Right renal pelvis (tissue), 4 donors: ENCODE measurements at regions not wholly inside any gene's neighbourhood (a gene's known extent, or its start where the extent isn't known, plus 50 kb on each side); places are given as distances from the start of the nearest gene placed in this dataset.

Source experiments
- DNase-seq, 4 donors: peaks; one replicate each; pipeline ENCODE4 v3.0.0-alpha.2; 2013; ENCODE audit warnings: low read depth in 4 of 4, low spot score in 3 of 4, missing footprints in 1 of 4

DNA sequence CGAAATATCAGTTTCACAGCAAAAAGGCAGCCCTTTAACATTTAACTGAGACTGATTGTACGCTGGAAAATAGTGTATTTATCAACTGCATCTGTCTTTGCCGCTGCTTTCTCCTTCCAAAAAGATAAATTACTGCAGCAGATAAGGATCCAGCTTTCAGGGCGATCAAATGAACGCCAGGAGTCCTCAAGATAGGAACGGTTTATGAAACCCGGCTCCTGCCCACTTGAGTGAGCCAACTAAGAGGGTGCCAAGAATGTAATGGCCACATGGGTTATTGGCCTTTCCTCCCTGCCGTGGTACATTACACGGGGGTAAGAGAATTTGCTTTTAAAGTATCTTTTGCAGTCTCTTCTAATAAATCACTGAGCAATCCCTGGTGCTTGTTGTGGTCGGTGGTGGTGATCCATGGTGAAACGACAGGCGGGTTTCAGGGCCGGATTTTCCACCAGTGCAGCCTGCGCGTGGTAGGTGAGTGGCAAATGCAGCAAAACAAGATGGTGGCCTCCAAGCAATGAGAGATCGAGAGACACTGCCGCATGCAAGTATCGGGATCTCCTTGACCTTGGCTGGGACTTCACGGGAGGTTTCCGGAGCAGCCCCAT lies 67.5 kb upstream of the IRX6 start:
- DNase-seq: no peak

DNA sequence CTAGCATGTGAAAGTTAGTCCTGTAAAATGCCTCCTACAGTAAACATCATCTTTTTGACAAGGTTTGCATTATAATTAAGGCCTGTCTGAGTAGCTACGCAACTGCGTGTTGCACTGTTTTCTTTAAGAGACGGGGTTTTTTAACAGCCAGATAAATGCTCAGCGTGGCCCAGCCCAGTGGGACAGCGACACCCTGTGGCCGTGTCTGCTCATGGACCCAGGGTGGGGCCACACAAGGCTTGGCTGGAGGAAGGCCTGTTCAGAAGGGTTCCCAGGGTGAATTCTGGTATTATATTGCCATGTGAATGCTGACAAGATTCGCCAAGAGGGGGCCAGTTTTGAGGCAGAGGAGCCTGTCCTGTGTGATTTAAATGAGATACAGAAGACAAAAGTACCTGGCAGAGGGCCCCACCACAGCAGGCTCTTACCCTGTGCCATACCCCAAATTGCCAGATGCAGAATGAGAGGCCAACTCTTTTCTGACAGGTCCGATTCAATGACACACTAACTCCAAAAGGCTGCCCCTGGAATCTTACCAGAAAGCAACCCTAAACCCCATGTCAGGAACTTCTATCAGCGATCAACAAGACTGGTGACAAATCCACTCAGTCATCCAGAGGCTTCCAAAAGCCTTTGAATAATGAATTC lies 65.9 kb upstream of the IRX6 start:
- DNase-seq: peak; percentile 43 to 57 (median 52)

DNA sequence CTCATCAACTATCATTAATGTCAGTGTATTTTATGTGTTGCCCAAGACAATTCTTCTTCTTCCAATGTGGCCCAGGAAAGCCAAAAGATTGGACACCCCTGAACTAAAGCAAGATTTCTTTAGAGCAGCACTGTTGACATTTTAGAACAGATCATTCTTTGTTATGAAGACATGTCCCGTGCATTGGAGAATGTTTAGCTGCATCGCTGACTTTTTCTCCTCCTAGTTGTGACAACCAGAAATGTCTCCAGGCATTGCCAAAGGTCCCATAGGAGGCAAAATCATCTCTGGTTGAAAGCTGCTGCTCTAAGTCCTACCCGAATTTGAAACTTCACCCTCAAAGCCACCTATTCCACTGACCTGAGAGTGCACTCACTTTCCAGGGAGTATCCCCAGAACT lies 62.7 kb upstream of the IRX6 start:
- no peak for DNase-seq

DNA sequence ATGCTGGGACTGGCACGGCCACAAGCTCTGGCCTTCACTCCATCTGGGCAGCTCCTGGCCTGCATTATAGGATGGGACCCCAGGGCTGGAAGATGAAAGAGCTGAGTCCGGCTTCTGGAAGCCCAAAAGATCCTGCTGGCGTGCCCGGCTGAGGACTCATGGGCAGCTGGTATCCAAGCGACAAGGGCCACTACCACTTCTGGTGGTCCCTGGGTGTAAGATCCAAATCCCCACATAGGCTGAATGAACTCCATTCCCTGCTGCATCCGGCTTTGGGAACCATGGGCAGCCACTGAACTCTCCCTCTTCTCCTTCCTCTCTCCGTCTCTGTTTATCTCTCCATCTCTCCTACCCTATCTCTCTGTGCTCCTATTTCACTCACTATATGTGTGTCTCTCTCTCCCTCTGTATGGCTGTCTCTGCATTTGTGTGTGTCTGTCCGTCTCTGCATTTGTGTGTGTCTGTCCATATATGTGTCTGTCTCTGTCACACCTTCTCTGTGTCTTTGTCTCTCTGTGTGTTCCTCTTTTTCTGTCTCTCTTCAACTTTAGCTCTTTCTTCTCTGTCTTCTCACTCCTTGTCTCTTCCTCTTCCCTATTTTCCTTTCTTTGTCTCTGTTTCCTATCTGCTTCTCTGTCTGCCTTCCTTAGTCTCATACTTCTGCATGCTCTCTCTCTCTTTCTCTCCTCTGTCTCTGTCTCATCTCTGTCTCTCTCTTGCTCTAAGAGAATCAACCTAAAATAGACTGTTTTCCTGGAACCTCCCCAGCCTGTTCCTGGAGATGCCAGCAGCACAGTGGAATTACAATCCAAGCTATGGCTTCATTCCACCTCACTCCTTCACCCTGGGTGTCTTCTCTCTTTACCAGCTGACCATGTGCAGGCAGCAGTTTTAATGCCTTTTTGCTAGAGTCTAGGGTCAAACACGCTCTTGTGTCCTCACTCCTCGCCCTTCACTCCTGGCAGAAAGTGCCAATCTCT lies 60.4 kb upstream of the IRX6 start:
- DNase-seq: no peak

DNA sequence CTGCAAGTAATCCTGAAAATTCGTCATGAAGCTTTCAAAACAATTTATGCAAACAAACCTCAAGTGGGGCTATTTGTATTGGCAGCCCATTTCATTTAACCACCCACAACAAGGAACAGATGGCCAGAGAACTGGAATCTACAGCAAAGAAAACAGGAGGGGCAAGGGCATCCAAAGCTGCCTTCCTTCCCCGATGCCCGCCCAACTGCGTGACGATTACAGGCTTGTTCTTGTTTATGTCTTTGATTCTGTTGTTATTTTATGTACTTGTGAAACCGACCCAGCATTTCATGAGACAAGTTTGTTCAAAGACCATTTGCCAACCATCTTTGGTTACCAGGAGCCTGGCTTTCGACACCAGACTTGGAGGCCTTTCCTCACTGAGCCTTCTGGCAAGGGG lies 59.1 kb upstream of the IRX6 start:
- no peak for DNase-seq

DNA sequence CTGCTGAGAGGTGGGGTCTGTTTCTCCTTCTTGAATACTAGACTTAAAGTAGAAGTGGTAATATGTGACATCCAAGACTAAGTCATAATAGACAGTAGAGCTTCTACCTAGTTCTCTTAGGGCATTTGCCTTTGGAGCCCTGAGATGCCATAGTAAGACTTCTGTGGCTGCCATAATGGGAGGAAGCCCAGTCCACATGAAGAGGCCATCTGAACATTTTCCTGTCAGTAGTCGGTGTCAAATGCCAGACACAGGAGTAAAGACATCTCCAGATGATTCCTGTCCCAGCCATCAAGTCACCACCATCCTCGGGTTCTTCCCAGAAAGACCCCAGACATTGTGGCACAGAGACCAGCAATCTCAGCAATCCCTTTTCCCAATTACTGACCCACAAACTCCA lies 58.1 kb upstream of the IRX6 start:
- no peak for DNase-seq

DNA sequence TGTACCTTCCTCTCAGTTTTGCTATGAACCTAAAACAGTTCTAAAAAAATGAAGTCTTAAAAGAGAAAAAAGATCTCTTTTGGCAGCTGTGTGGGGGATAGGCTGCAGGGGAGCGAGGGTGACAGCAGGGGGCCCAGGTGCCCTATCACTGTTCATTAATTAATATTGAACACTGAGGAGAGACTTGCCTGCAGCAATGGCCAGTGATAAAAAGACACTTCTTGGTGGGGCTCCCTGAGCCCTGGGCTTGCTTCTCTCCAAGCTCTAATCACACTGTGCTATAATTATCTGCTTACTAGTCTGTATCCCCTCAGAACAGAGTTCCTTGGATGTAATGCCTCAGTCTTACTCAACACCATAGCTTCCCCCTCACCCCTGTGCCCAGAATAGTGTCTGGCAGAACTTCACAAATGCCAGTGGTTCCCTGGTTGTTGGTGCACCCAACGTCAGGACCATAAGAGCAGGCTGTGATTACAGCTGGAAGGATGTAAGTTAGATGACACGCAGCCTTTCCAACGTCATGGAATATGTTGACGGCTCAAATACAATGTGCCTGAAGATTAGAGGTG lies 52.0 kb upstream of the IRX6 start:
- no peak for DNase-seq

DNA sequence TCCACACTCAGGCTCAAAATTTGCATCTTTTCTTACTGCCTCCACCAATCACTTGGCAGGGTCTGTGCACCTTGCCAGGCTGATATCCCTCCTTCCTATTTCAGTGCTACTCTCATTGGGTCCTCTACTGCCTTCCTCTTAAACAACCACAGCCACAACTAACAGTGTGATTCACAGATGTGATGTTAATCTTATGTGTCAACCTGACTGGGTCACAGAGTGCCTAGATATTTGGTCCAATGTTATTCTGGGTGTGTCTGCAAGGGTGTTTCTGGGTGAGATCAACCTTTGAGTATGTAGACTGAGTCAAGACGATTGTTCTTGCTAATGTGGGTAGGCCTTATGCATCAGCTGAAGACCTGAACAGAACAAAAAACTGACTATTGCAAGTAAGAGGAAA lies 51.3 kb upstream of the IRX6 start:
- DNase-seq: no peak

DNA sequence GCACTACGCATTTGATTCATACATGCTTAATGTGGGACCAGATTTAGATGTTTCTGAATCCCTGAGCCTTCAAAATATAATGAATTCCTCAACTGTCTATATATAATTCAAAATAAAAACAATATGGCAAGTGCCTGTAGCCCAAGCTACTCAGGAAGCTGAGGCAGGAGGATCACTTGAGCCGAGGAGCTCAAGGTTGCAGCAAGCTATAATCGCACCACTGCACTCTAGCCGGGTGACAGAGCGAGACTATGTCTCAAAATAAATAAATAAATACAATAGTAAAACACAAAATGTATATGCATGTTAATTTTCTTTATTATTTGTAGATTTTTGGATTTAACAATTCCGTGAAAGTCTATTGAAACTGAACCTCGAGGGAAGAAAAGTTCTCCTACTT lies 50.6 kb upstream of the IRX6 start:
- DNase-seq: no peak

DNA sequence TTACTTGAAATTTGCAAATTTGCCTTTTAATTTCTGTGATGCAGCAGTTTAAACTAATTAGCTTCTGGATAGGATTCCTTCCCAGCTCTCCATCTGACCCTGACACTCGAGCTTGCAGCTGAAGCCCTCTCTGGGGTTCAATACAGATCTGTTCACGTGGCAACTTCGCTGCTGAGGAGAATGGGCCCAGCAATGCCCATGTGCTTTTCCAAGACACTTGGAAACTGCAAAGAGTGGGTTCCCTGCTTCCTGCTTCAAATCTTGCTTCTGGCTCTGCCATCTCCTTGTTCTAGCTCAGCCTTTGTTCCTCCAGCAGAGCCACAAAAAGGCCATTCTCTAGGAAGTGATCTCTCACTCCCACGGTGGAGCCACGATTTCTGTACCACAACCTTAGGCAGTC lies 50.0 kb upstream of the IRX6 start:
- no peak for DNase-seq
